ENCODE measurements at regions not wholly inside any gene's neighbourhood (a gene's known extent, or its start where the extent isn't known, plus 50 kb on each side); places are given as distances from the start of the nearest gene placed in this dataset.

GRCh38 chr10:91033324-91033950, 112.5 kb upstream of the ANKRD1 start:
- H2AFZ ChIP-seq (ENCODE audit: control insufficient read depth, low read length) = no peak overlapping the region

GRCh38 chr10:91034042-91034441, 113.2 kb upstream of the ANKRD1 start:
- Histone ChIP-seq H3K9ac (ENCODE audit: control insufficient read depth, extremely low read depth, insufficient read depth, low read length) (no peak overlapping the region), H3K27ac (ENCODE audit: control insufficient read depth, insufficient read depth, low read length) (no peak overlapping the region), H4K20me1 (ENCODE audit: control insufficient read depth, extremely low read depth, insufficient read depth, low read length) (no peaks in the 10 kb centered on the region), H3K27me3 (ENCODE audit: control insufficient read depth, extremely low read depth, insufficient read depth, low read length) (peaks cover 10% of the 10 kb centered on the region), H3K9me1 (ENCODE audit: control insufficient read depth, extremely low read depth, insufficient read depth, low read length) (no peaks in the 10 kb centered on the region), H3K4me1 (ENCODE audit: control insufficient read depth, extremely low read depth, insufficient read depth, low read length) (no peaks in the 10 kb centered on the region), H3K36me3 (ENCODE audit: control insufficient read depth in 2 of 2, extremely low read depth in 1 of 2, insufficient read depth in 2 of 2, low read length in 2 of 2) (no peaks in the 10 kb centered on the region), H3K4me2 (ENCODE audit: control insufficient read depth, extremely low read depth, insufficient read depth, low read depth, low read length) (no peak overlapping the region), H3K9me3 (ENCODE audit: control insufficient read depth, low read depth, low read length) (no peaks in the 10 kb centered on the region), H2AFZ (ENCODE audit: control insufficient read depth, low read length) (no peak overlapping the region), H3K79me2 (ENCODE audit: control insufficient read depth, insufficient read depth, low read length) (no peaks in the 10 kb centered on the region), H3K4me3 (ENCODE audit: control insufficient read depth in 2 of 3, extremely low read depth in 1 of 3, insufficient read depth in 2 of 3, low read depth in 1 of 3, low read length in 3 of 3) (no peak overlapping the region)
- TF ChIP-seq EZH2 (IDR thresholded peaks at IDR 0.05; ENCODE audit: low read length) = no peak
- no peak for TF ChIP-seq CTCF (optimal IDR thresholded peaks at IDR 0.05 in 1 of 3, IDR thresholded peaks at IDR 0.05 in 1 of 3, conservative IDR thresholded peaks at IDR 0.05 in 1 of 3; ENCODE audit: extremely low read depth in 1 of 3, insufficient read depth in 2 of 3, low read length in 3 of 3)
- DNase-seq (ENCODE audit: low read depth, low spot score) (no peak), FAIRE-seq (no peak)
- dilution Hi-C loops (cut with MboI; ENCODE audit: extremely low pct_ligation_motif_present, low sequenced_read_pairs) = no loop called here

More at GRCh38 chr10:91033324-91033950, 112.5 kb upstream of the ANKRD1 start:
- no peaks in the 10 kb centered on the region for H3K9me1 ChIP-seq (ENCODE audit: control insufficient read depth, extremely low read depth, insufficient read depth, low read length)
- no peak overlapping the region for H3K4me3 ChIP-seq (ENCODE audit: control insufficient read depth in 2 of 3, extremely low read depth in 1 of 3, insufficient read depth in 2 of 3, low read depth in 1 of 3, low read length in 3 of 3)
- dilution Hi-C loops (cut with MboI; ENCODE audit: extremely low pct_ligation_motif_present, low sequenced_read_pairs) = no loop called here
- DNase-seq (ENCODE audit: low read depth, low spot score) = no peak
- FAIRE-seq = no peak
- TF ChIP-seq CTCF (optimal IDR thresholded peaks at IDR 0.05 in 1 of 3, IDR thresholded peaks at IDR 0.05 in 1 of 3, conservative IDR thresholded peaks at IDR 0.05 in 1 of 3; ENCODE audit: extremely low read depth in 1 of 3, insufficient read depth in 2 of 3, low read length in 3 of 3) (no peak), EZH2 (IDR thresholded peaks at IDR 0.05; ENCODE audit: low read length) (no peak)
- H3K79me2 ChIP-seq (ENCODE audit: control insufficient read depth, insufficient read depth, low read length) = no peaks in the 10 kb centered on the region
- H3K9ac ChIP-seq (ENCODE audit: control insufficient read depth, extremely low read depth, insufficient read depth, low read length) = no peak overlapping the region
- no peaks in the 10 kb centered on the region for H3K9me3 ChIP-seq (ENCODE audit: control insufficient read depth, low read depth, low read length)
- H3K4me2 ChIP-seq (ENCODE audit: control insufficient read depth, extremely low read depth, insufficient read depth, low read depth, low read length) = no peak overlapping the region
- no peaks in the 10 kb centered on the region for H3K36me3 ChIP-seq (ENCODE audit: control insufficient read depth in 2 of 2, extremely low read depth in 1 of 2, insufficient read depth in 2 of 2, low read length in 2 of 2)
- H4K20me1 ChIP-seq (ENCODE audit: control insufficient read depth, extremely low read depth, insufficient read depth, low read length) = no peaks in the 10 kb centered on the region
- H3K4me1 ChIP-seq (ENCODE audit: control insufficient read depth, extremely low read depth, insufficient read depth, low read length) = no peaks in the 10 kb centered on the region
- no peak overlapping the region for H3K27ac ChIP-seq (ENCODE audit: control insufficient read depth, insufficient read depth, low read length)
- H3K27me3 ChIP-seq (ENCODE audit: control insufficient read depth, extremely low read depth, insufficient read depth, low read length) = peaks cover 10% of the 10 kb centered on the region

Data from keratinocyte (primary cell).